ENCODE measurements at regions not wholly inside any gene's neighbourhood (a gene's known extent, or its start where the extent isn't known, plus 50 kb on each side); places are given as distances from the start of the nearest gene placed in this dataset.

- TF ChIP-seq CTCF (IDR thresholded peaks at IDR 0.05; ENCODE audit: low read depth, low read length) = no peak
- TF ChIP-seq POLR2A (IDR thresholded peaks at IDR 0.05; ENCODE audit: extremely low read depth, insufficient read length) = no peak
- TF ChIP-seq MAX (IDR thresholded peaks at IDR 0.05; ENCODE audit: low read depth, low read length) = no peak
Measured at GRCh38 chr15:37372064-37372463, 271.7 kb upstream of the MEIS2 start.

All from NB4 (cell line).